GM18498 (cell line): ENCODE measurements at regions not wholly inside any gene's neighbourhood (a gene's known extent, or its start where the extent isn't known, plus 50 kb on each side); places are given as distances from the start of the nearest gene placed in this dataset.

Experiments used
- ATAC-seq: cut with Tn5 transposase; IDR thresholded peaks from one replicate; pipeline ENCODE4 v1.9.1; 2021; ENCODE audit warnings: mild to moderate bottlenecking, moderate library complexity; ENCODE audit not compliant: unreplicated experiment

DNA sequence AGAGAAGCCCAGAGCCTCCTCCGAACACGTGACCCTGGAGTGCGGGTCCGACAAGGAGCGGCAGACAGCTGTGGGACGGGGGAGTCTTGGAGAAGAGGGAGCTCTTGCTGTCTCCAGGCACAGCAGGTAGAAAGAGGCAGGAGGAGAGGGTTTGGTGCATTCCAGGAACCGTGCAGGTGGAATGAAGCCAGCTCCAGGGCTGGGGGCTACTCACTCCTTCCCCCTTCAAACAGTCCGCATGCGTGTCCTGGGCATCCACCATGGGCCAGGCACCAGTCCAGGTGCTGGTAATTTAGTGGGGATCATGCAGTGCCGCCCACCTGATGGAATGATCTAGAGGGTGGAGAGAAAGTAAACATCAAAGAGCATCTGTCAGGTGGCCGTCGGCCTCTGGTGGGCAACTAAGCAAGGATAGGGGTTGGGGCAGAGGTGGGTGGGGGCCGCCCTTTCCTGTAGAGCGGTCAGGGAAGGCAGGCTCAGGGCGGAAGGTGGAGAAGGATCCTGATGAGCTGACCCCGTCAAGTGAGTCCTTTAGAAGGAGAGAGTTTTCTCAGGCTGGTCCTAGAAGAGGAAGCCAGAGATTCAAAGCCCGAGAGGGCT is 850.0 kb downstream of the TBC1D22A start:
- ATAC-seq, result no peak

GRCh38 chr22:47610764-47611163 is 848.3 kb downstream of the TBC1D22A start:
- ATAC-seq, result no peak

- no peak for ATAC-seq
These were observed 847.8 kb downstream of the TBC1D22A start for GRCh38 chr22:47610281-47610680.

- ATAC-seq, result no peak
These were observed 847.2 kb downstream of the TBC1D22A start for GRCh38 chr22:47609653-47610052.

DNA sequence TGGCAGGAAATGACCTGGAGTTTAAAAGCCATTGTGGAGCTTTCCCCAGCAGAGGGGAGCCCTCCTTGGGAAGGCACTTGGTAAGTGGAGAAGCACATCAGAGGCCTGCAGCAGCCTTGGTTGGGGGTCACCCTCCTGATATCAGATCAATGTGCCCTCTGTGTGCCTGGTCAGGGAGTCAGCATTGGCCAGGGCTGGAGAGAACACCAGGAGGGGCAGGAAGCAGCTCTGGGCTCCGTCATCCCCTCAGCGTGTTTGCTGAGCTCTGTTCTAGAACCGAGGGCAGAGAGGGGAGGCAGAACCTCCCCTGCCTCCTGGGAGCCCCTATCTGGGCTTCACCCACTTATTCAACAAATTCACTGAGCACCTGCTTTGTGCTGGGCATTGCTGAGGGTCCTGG is 846.0 kb downstream of the TBC1D22A start:
- ATAC-seq, result no peak

DNA sequence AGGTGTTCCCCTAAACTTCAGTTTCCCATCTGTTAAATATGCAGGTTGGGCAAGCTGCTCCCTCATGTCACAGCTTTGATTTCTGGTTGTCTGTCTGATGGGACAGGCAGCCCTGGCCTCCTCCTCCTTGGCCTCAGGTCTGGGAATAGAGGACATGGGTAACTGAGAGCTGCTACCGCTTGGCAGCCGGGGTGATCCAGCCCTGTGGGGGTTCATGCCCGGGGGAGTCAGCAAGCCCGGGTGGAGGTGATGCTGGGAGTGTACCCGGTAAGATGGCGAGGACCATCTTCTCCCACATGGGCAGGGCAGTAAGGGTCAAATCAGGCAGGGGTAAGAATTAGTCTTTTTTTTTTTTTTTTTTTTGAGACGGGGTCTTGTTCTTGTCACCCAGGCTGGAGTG is 845.0 kb downstream of the TBC1D22A start:
- ATAC-seq, result no peak

DNA sequence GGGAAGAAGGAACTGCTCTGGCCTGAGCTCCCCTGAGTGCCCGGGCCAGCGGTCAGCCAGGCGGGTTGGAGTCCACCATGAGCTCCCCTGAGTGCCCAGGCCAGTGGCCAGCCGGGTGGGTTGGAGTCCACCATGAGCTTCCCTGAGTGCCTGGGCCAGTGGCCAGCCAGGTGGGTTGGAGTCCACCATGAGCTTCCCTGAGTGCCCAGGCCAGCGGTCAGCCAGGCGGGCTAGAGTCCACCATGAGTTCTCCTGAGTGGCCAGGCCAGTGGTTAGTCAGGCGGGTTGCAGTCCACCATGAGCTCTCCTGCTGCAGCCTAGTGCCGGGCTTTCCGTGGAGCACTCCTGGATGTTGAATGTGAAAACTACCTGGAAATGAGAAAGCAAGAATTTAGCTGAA is 844.0 kb downstream of the TBC1D22A start:
- ATAC-seq, result no peak

DNA sequence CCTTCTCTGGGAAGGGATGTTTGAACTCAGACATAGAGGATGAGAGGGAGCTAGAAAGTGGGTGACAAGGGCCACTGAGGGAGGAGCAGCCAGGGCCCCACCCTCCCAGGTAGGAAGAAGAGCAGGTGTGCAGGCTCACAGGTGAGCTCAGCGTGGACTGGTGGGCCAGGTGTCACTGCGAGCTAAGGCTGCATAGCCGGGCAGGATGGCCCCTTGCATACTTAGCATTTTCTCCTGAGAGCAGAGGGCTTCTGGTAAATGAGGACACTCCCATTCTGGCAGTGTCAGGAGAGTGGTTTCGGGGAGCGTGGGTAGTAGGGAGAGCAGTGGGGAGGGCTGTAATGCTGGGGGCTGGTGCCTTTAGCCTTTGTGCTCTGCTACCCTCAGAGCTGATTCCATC is 843.4 kb downstream of the TBC1D22A start:
- ATAC-seq, result no peak

DNA sequence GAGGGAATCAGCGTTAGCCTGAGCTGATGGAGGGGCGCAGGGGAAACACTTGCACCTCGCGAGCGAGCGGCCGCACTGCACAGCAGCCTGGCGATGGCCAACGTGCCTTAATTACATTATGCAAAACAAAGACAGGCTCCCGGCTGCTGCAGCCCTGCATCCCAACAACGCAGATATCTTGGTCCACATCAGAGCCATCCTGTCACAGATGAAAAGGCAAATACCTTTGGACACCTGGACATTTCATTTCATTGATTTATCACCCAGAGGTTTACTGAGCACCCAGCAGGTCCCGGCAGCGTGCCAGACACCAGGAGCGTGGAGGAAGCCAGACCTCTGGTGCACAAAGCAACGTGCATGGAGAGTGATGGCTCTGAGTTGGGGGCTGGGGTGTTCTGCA is 843.0 kb downstream of the TBC1D22A start:
- ATAC-seq, result no peak

GRCh38 chr22:47604563-47604962 is 842.1 kb downstream of the TBC1D22A start:
- no peak for ATAC-seq

DNA sequence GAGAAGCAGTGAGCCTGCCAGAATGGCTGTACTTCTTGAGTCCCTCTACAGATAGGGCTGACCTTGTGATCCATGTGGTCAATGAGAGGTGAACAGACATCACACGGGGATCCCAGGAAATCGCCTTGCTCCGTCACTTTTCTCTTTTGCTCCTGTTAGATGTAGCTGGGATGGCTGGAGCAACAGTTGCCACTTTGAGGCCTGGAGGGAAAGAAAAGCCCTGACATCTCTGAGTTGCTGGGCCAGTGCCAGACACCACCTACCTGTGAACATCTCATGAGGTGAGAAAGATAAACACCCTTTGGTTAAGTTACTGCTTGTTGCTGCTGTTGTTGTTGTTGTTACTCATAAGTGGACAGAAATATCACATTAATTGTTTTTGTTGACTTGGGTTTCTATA is 840.3 kb downstream of the TBC1D22A start:
- ATAC-seq, result no peak

DNA sequence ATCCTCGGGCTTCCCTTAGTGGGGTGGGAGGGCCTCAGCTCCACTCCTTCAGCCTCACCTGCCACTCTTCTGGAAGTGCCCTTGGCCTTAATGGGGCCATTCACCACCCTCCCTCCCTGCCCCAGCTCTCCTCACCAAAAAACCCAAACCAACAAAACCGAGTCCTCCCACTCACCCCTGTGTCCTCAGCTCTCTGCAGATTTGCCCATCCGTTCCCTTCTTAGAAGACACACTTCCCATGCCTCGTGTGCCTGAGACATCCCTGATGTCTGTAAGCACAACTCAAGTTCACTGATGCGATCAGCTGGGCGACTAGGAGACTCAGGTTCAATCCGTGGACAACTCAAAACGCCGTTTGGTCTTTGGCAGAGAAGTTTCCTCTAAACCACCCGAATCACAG is 839.2 kb downstream of the TBC1D22A start:
- ATAC-seq, result no peak

- ATAC-seq, result no peak
These were observed 838.6 kb downstream of the TBC1D22A start for GRCh38 chr22:47600791-47601625.

DNA sequence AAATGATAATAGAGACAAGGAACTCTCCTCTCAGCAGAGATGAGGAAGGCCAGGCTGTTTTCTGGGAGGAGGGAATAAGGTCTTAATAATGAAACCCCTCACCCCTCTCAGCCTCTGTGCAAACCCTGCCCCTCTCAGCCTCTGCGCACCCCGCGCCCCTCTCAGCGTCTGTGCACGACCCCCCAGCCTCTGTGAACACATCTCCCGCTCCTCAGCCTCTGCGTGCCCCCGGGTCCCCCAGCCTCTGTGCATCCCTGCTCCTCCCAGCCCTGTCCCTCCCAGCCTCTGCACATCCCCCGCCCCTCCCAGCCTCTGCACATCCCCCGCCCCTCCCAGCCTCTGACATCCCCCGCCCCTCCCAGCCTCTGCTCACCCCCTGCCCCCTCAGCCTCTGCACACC is 837.8 kb downstream of the TBC1D22A start:
- no peak for ATAC-seq

- no peak for ATAC-seq
These were observed 837.3 kb downstream of the TBC1D22A start for GRCh38 chr22:47599753-47600152.

DNA sequence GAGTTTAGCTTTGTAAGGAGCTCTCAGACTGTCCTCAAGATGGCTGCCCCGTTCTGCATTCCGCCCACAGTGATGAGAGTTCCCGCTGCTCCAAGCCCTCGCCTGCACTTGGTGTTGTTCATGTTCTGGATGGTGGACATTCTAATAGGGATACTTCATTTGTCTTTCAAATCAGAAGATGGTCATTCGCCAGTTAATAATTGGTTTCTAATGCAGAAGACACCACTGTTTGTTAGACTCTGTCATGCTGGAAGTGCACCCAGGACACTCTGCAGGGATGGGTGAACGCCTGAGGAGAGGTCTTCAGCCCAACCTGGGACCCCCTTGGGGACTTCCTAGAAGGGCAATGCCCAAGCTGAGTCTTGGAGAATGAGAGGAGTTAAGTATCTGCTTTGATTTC is 836.4 kb downstream of the TBC1D22A start:
- no peak for ATAC-seq

DNA sequence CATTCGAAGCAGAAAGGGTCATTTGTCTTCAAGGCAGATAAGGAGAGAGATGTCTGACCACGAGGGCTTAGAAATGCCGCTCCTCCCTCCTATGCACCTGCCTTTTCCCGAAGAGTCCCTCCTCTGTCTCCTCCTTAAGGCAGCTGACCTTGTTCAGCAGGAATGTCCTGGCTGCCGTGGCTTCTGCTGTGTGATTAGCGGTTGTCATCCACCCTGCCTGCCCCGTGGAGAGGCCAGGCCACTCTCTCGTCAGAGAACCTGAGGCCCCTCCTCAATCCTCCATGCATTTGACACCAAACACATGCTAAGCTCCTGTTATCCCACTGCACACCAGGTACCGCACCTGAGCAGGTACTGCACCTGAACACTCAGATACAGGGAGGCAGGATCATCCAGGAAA is 834.6 kb downstream of the TBC1D22A start:
- no peak for ATAC-seq

- ATAC-seq, result no peak
These were observed 833.8 kb downstream of the TBC1D22A start for GRCh38 chr22:47596176-47596690.

DNA sequence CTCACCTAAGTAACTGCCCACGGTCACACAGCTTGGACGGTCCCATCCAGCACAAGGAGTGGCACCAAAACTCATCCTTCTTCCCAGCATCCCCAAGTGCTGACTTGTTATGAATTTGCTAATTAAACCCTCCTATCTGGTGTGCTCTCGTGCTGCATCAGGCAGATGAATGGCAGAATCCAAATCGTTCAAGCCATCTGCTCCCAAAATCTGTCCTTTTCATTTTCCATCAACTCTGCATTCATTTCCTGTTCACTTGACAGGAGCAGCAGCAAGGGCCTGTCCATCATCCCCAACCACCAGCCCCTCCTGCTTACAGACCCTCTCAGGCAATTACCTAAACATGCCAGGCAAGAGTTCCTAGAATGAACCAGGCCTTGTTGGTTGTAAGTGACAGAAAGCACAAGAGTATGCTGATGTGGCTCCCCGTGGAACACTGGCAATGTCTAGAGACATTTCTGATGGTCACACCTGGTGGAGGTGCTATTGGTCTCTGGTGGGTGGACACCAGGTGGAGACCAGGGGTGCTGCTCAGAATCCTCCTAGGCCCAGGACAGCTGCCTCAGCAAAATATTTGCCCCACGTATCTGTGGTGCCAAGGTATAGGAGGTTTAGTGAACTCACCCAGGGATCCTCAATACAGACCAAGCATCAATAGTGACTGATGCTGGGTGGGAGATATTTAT is 832.5 kb downstream of the TBC1D22A start:
- ATAC-seq, result no peak

GRCh38 chr22:47593911-47594311 is 831.5 kb downstream of the TBC1D22A start:
- no peak for ATAC-seq

DNA sequence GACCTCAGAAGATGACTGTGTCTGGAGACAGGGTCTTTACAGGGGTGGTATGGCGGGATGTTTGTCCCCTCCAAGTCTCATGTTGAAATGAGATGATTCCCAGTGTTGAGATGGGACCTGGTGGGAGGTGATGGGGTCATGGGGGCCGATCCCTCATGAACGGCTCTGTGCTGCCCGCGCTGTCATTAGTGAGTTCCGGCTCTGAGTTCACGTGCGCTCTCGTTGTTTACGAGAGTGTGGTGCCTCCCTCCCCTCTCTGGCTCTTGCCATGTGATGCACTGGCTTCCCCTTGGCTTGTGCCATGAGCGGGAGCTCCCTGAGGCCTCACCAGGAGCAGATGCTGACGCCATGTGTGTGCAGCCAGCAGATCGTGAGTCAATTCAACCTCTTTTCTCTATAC is 830.8 kb downstream of the TBC1D22A start:
- no peak for ATAC-seq

GRCh38 chr22:47592791-47593190 is 830.3 kb downstream of the TBC1D22A start:
- no peak for ATAC-seq
